Breast epithelium (tissue), 3 donors: ENCODE measurements at regions not wholly inside any gene's neighbourhood (a gene's known extent, or its start where the extent isn't known, plus 50 kb on each side); places are given as distances from the start of the nearest gene placed in this dataset.

Experiments used
- POLR2A ChIP-seq: fragments of 450-650 bp; IDR thresholded peaks from one replicate; pipeline ENCODE4 v1.6.1; 2016; ENCODE audit warnings: antibody characterized with exemption, mild to moderate bottlenecking, moderate library complexity
- POLR2AphosphoS5 ChIP-seq, 3 donors: sonication (generic); formaldehyde crosslinking; IDR thresholded peaks; one replicate each; pipeline ENCODE4 v1.6.1; 2017; ENCODE audit warnings: antibody characterized with exemption in 3 of 3
- TF ChIP-seq, protein P1 (sequence below), 3 donors: fragments of 450-650 bp; IDR thresholded peaks; one replicate each; pipeline ENCODE4 v1.5.1; 2016 to 2017; ENCODE audit warnings: antibody characterized with exemption in 3 of 3, mild to moderate bottlenecking in 3 of 3, moderate library complexity in 3 of 3

GRCh38 chr3:15154326-15154725, 51.7 kb upstream of the CAPN7 start:
- TF ChIP-seq POLR2A (no peak), POLR2AphosphoS5 (IDR thresholded peaks at IDR 0.05) (no peak)
- TF ChIP-seq, protein P1, sequence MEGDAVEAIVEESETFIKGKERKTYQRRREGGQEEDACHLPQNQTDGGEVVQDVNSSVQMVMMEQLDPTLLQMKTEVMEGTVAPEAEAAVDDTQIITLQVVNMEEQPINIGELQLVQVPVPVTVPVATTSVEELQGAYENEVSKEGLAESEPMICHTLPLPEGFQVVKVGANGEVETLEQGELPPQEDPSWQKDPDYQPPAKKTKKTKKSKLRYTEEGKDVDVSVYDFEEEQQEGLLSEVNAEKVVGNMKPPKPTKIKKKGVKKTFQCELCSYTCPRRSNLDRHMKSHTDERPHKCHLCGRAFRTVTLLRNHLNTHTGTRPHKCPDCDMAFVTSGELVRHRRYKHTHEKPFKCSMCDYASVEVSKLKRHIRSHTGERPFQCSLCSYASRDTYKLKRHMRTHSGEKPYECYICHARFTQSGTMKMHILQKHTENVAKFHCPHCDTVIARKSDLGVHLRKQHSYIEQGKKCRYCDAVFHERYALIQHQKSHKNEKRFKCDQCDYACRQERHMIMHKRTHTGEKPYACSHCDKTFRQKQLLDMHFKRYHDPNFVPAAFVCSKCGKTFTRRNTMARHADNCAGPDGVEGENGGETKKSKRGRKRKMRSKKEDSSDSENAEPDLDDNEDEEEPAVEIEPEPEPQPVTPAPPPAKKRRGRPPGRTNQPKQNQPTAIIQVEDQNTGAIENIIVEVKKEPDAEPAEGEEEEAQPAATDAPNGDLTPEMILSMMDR (IDR thresholded peaks at IDR 0.05) = no peak
